ENCODE measurements at regions not wholly inside any gene's neighbourhood (a gene's known extent, or its start where the extent isn't known, plus 50 kb on each side); places are given as distances from the start of the nearest gene placed in this dataset.

DNA sequence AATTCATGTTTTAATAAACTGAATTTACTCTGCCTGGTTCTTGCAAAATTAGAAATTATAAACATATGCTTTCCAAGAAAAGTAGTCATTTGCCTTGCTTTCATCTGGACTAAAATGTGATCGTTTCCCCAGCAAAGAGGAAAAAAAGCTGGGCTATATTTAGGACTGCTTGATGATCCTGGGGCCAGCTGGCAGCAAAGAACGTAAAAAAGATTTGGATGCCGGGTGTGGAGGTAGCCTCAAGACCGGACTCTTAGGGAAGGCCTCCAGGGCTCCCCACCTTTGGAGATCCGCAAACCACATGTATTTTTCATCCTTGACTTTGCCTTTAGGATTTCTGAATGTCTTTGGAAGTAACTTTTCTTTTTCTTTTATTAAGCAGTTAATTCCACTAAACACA lies 156.1 kb upstream of the SEMA6A start:
- Histone ChIP-seq H3K9me2 (ENCODE audit: insufficient read depth, low read length) (no peaks in the 10 kb centered on the region), H3K9me3 (ENCODE audit: low read length) (no peaks in the 10 kb centered on the region), H3K27ac (ENCODE audit: low read length) (no peak overlapping the region), H3K4me2 (ENCODE audit: low read length) (no peak overlapping the region), H4K20me1 (ENCODE audit: insufficient read depth) (no peaks in the 10 kb centered on the region), H3F3A (ENCODE audit: insufficient read depth, low read length, poor library complexity, severe bottlenecking) (no peaks in the 10 kb centered on the region), H3K27me3 (ENCODE audit: insufficient read depth, low read depth, low read length) (no peaks in the 10 kb centered on the region), H3K79me2 (replicated peaks; ENCODE audit: insufficient read depth, low read length) (no peaks in the 10 kb centered on the region), H3K4me3 (ENCODE audit: low read length) (no peak overlapping the region), H2AFZ (ENCODE audit: low read depth, low read length) (no peak overlapping the region), H3K9ac (ENCODE audit: low read length) (no peak overlapping the region), H3K36me3 (ENCODE audit: insufficient read depth, low read length) (no peaks in the 10 kb centered on the region)
- TF ChIP-seq EZH2 (IDR thresholded peaks at IDR 0.05; ENCODE audit: borderline replicate concordance, insufficient read depth, low read length, poor library complexity, severe bottlenecking) = no peak
- TF ChIP-seq MXI1 (conservative IDR thresholded peaks at IDR 0.05; ENCODE audit: poor library complexity, severe bottlenecking) = no peak
- TF ChIP-seq POLR2AphosphoS5 (IDR thresholded peaks at IDR 0.05) = no peak
- no peak for TF ChIP-seq TAF1 (IDR thresholded peaks at IDR 0.05; ENCODE audit: low read depth)
- TF ChIP-seq EP300 (conservative IDR thresholded peaks at IDR 0.05; ENCODE audit: poor library complexity, severe bottlenecking) = no peak
- TF ChIP-seq, protein P1, sequence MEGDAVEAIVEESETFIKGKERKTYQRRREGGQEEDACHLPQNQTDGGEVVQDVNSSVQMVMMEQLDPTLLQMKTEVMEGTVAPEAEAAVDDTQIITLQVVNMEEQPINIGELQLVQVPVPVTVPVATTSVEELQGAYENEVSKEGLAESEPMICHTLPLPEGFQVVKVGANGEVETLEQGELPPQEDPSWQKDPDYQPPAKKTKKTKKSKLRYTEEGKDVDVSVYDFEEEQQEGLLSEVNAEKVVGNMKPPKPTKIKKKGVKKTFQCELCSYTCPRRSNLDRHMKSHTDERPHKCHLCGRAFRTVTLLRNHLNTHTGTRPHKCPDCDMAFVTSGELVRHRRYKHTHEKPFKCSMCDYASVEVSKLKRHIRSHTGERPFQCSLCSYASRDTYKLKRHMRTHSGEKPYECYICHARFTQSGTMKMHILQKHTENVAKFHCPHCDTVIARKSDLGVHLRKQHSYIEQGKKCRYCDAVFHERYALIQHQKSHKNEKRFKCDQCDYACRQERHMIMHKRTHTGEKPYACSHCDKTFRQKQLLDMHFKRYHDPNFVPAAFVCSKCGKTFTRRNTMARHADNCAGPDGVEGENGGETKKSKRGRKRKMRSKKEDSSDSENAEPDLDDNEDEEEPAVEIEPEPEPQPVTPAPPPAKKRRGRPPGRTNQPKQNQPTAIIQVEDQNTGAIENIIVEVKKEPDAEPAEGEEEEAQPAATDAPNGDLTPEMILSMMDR (IDR thresholded peaks at IDR 0.05; ENCODE audit: poor library complexity, severe bottlenecking) = no peak
- TF ChIP-seq, protein P2, sequence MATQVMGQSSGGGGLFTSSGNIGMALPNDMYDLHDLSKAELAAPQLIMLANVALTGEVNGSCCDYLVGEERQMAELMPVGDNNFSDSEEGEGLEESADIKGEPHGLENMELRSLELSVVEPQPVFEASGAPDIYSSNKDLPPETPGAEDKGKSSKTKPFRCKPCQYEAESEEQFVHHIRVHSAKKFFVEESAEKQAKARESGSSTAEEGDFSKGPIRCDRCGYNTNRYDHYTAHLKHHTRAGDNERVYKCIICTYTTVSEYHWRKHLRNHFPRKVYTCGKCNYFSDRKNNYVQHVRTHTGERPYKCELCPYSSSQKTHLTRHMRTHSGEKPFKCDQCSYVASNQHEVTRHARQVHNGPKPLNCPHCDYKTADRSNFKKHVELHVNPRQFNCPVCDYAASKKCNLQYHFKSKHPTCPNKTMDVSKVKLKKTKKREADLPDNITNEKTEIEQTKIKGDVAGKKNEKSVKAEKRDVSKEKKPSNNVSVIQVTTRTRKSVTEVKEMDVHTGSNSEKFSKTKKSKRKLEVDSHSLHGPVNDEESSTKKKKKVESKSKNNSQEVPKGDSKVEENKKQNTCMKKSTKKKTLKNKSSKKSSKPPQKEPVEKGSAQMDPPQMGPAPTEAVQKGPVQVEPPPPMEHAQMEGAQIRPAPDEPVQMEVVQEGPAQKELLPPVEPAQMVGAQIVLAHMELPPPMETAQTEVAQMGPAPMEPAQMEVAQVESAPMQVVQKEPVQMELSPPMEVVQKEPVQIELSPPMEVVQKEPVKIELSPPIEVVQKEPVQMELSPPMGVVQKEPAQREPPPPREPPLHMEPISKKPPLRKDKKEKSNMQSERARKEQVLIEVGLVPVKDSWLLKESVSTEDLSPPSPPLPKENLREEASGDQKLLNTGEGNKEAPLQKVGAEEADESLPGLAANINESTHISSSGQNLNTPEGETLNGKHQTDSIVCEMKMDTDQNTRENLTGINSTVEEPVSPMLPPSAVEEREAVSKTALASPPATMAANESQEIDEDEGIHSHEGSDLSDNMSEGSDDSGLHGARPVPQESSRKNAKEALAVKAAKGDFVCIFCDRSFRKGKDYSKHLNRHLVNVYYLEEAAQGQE (IDR thresholded peaks at IDR 0.05; ENCODE audit: borderline replicate concordance) = no peak
- TF ChIP-seq SMC3 (conservative IDR thresholded peaks at IDR 0.05; ENCODE audit: poor library complexity) = no peak
- TF ChIP-seq RAD21 (conservative IDR thresholded peaks at IDR 0.05) = no peak

DNA sequence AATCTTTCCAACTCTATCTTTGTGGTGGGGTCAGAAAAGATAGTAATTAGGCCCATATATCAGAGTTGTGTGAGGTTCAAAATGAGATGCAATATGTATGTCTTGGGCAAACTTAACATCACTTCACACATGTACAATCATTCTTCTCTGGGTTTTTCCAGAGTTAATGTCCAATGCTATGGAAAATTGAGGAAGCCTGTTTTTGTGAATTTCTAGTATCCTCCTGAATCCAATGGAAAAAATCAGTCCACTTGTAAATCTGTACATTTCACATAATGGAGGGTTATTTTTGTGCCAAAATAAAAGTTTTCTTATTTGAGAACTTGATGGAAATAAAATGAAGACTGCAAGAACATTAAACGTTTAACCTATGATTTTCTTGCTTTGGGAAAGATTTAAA lies 155.6 kb upstream of the SEMA6A start:
- no peaks in the 10 kb centered on the region for H3F3A ChIP-seq (ENCODE audit: insufficient read depth, low read length, poor library complexity, severe bottlenecking)
- no peaks in the 10 kb centered on the region for H3K27me3 ChIP-seq (ENCODE audit: insufficient read depth, low read depth, low read length)
- no peaks in the 10 kb centered on the region for H3K9me3 ChIP-seq (ENCODE audit: low read length)
- H3K9me2 ChIP-seq (ENCODE audit: insufficient read depth, low read length) = no peaks in the 10 kb centered on the region
- H3K27ac ChIP-seq (ENCODE audit: low read length) = no peak overlapping the region
- TF ChIP-seq, protein P2 (IDR thresholded peaks at IDR 0.05; ENCODE audit: borderline replicate concordance) = no peak
- TF ChIP-seq MXI1 (conservative IDR thresholded peaks at IDR 0.05; ENCODE audit: poor library complexity, severe bottlenecking) = no peak
- TF ChIP-seq, protein P1 (IDR thresholded peaks at IDR 0.05; ENCODE audit: poor library complexity, severe bottlenecking) = no peak
- no peak for TF ChIP-seq TAF1 (IDR thresholded peaks at IDR 0.05; ENCODE audit: low read depth)
- TF ChIP-seq POLR2AphosphoS5 (IDR thresholded peaks at IDR 0.05) = no peak
- TF ChIP-seq RAD21 (conservative IDR thresholded peaks at IDR 0.05) = no peak
- TF ChIP-seq EP300 (conservative IDR thresholded peaks at IDR 0.05; ENCODE audit: poor library complexity, severe bottlenecking) = no peak
- TF ChIP-seq EZH2 (IDR thresholded peaks at IDR 0.05; ENCODE audit: borderline replicate concordance, insufficient read depth, low read length, poor library complexity, severe bottlenecking) = no peak
- no peak overlapping the region for H3K4me3 ChIP-seq (ENCODE audit: low read length)
- H3K79me2 ChIP-seq (replicated peaks; ENCODE audit: insufficient read depth, low read length) = no peaks in the 10 kb centered on the region
- no peaks in the 10 kb centered on the region for H3K36me3 ChIP-seq (ENCODE audit: insufficient read depth, low read length)
- H3K9ac ChIP-seq (ENCODE audit: low read length) = no peak overlapping the region
- no peaks in the 10 kb centered on the region for H4K20me1 ChIP-seq (ENCODE audit: insufficient read depth)
- H2AFZ ChIP-seq (ENCODE audit: low read depth, low read length) = no peak overlapping the region
- no peak overlapping the region for H3K4me2 ChIP-seq (ENCODE audit: low read length)
